GM18870 (cell line): ENCODE measurements at regions not wholly inside any gene's neighbourhood (a gene's known extent, or its start where the extent isn't known, plus 50 kb on each side); places are given as distances from the start of the nearest gene placed in this dataset.

Experiments
- ATAC-seq: cut with Tn5 transposase; IDR thresholded peaks from one replicate; pipeline ENCODE4 v1.9.1; 2021; ENCODE audit warnings: moderate library complexity; ENCODE audit not compliant: unreplicated experiment

DNA sequence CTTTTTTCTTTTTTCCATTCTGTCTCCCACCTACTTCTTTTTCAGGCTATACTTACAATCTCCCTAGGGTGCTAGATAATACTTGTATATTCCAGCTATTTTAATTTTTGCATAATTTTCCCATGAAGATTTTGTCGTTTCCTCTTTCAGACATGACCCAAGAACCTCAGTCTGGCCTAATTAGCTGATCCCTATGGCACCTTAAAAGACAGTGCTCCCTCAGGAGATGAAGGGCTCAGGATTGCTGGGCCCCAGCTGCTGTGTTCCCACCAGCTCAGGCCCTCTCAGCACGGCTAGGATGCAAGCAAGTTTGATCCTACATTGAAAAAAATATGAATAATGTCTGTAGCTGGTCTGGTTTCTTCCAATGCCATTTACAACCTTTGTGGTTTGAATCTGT, 55.0 kb upstream of the RGS5 start:
- ATAC-seq, result no peak

DNA sequence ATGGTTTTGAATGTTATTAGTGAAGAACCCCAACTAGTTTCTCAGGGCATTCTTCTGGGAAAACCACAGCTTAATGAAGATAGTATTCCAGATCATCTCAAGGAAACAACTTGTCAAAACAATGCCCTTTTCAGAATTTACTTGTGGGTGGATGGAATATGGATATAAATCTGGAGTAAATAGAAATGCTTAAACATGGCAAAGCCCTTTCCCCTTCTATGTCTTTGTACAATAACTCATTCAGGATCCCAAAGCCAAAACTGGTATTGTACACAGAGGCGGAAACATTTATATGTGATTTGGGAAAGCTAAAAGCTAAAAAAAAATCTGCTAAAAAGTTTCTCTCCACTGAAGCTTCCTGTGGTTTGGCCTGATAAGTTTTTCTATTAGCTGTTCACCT, 55.5 kb upstream of the RGS5 start:
- ATAC-seq, result no peak

DNA sequence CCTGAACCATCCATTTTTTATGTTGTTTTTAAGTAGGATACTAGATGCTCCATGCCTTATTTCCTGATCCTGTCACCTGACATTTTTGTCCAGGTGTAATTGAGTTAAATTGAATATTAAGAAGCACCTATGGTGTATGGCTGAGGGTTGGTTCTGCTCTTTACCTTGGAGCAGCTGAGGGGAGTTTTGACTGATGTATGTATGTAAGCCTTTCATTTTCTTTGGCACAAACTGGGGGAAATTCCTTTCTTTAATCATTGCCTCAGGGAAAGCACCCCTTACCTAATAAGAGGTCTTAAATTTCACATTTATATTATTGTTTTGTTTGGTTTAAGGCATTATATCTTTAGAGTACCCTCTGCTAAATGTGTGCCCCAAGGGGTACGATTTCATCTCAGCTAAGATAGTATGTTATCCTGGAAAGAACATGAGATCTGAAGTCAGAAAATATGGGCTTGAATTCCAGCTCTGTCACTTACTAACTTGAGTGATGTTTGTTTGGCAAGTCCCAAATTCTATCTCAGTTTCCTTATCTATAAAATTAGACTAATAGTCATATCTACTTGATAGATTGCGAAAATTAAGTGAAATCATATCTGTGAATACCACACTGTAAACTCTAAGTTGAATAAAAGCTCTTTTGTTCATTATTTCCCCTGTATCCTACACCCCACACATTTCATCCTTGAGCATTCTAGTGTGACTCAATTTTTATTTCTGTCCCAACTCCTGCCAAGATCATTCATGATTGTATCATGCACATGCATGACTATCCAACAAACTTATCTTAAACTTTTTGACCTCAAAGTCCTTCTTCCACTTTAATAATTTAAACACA, 57.7 kb upstream of the NUF2 start:
- peak; percentile 68 for ATAC-seq

DNA sequence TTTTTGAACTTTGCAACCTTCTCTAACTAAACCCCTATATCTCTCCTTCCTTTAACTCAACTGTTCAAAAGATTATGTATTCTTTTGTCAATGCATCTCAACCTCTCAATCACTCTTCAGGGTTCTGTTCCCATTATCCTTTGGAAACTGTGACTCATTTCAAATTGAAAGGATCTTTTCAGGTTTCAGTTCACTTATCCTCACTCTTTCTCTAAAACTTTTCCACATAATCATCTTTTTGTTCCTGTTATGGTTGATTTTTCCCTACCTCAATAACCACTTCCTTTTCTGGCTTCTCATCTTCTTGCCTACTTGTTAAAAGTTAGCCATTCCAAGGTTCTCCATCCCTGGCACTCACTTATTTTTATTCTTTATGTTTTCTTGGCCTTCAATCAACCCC, 56.2 kb upstream of the NUF2 start:
- no peak for ATAC-seq

DNA sequence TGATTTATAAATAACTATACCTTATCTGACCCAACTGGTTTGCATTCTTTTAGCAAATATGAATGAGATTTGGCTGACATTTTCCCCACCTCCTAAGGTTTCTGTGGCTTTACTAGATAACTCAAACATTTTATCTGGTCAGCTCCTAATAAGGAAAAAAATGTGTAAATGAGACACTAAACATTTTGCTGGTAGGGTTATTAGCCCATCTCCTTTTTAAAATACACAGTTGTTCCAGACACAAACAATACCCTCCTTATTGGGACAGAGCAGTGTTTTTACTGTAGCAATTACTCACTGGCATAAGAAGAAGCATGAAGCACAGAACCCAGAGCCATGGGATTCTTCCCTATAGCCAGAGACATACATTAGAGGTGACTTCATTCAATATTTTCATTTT, 53.8 kb upstream of the NUF2 start:
- ATAC-seq, result no peak

DNA sequence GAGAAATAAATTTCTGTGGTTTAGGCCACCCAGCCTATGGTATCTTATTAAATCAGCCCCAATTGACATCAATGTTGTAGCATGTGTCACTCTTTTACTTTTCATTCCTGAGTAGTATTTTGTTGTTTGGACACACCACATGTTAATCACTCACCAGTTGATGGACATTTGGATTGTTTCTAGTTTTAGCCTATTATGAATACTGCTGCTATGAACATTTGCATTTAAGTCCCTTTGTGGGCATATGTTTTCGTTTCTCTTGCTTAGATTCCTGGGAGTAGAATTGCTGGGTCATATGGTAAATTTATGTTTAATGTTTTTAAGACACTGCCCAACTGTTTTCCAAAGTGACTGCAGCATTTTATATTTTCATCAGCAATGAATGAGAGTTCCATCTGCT, 50.2 kb upstream of the NUF2 start:
- ATAC-seq, result no peak
